Body of pancreas (tissue), 4 donors: ENCODE measurements at regions not wholly inside any gene's neighbourhood (a gene's known extent, or its start where the extent isn't known, plus 50 kb on each side); places are given as distances from the start of the nearest gene placed in this dataset.

Experiments used
- POLR2A ChIP-seq, 3 donors: fragments of 450-650 bp; IDR thresholded peaks; one replicate each; pipeline ENCODE4 v1.6.1; 2016; ENCODE audit warnings: antibody characterized with exemption in 3 of 3, mild to moderate bottlenecking in 2 of 3
- TF ChIP-seq, protein P1 (sequence below), 7 experiments: fragments of 450-650 bp in 4 of 7; fragments of 200-600 bp in 3 of 7; sonication (generic) in 3 of 7; IDR thresholded peaks; one replicate each; pipeline ENCODE4 v1.5.1; 2016 to 2019; ENCODE audit warnings: antibody characterized with exemption in 7 of 7

DNA sequence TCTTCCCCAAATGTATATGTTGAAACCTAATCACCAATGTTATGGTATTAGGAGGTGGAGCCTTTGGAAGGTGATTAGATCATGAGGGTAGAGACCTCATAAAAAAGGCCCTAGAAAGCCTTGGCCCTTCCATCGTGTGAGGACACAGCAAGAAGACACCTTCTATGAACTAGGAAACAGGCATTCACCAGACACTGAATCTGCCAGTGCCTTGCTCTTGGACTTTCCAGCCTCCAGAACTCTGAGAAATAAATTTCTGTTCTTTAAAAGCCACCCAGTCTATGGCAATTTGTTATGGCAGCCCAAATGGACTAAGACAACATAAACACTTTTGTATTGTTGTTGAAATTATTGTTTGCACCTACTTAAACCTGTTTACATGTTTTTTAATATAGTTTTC, 221.8 kb upstream of the RPS6KA3 start:
- TF ChIP-seq, protein P1, sequence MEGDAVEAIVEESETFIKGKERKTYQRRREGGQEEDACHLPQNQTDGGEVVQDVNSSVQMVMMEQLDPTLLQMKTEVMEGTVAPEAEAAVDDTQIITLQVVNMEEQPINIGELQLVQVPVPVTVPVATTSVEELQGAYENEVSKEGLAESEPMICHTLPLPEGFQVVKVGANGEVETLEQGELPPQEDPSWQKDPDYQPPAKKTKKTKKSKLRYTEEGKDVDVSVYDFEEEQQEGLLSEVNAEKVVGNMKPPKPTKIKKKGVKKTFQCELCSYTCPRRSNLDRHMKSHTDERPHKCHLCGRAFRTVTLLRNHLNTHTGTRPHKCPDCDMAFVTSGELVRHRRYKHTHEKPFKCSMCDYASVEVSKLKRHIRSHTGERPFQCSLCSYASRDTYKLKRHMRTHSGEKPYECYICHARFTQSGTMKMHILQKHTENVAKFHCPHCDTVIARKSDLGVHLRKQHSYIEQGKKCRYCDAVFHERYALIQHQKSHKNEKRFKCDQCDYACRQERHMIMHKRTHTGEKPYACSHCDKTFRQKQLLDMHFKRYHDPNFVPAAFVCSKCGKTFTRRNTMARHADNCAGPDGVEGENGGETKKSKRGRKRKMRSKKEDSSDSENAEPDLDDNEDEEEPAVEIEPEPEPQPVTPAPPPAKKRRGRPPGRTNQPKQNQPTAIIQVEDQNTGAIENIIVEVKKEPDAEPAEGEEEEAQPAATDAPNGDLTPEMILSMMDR (IDR thresholded peaks at IDR 0.05): no peak
- TF ChIP-seq POLR2A (IDR thresholded peaks at IDR 0.05): no peak
